SU-DHL-6 (cell line): ENCODE measurements at regions not wholly inside any gene's neighbourhood (a gene's known extent, or its start where the extent isn't known, plus 50 kb on each side); places are given as distances from the start of the nearest gene placed in this dataset.

Source experiments
- CTCF ChIP-seq: fragments of 200-600 bp; sonication (generic); IDR thresholded peaks from one replicate; pipeline ENCODE4 v1.5.1; 2017; ENCODE audit warnings: antibody characterized with exemption, mild to moderate bottlenecking, low read length, moderate library complexity; ENCODE audit not compliant: insufficient read depth, poor library complexity, severe bottlenecking
- EZH2phosphoT487 ChIP-seq: fragments of 200-600 bp; sonication (generic), shearing (Covaris generic); conservative IDR thresholded peaks from 2 replicates; pipeline ENCODE4 v1.6.1; 2018; ENCODE audit warnings: mild to moderate bottlenecking, antibody characterized with exemption, low read length, moderate library complexity, mixed read lengths

- TF ChIP-seq CTCF (no peak), EZH2phosphoT487 (no peak)
Measured at GRCh38 chr9:110112792-110113191, 95.2 kb downstream of the C9orf152 start.
